ENCODE measurements at regions not wholly inside any gene's neighbourhood (a gene's known extent, or its start where the extent isn't known, plus 50 kb on each side); places are given as distances from the start of the nearest gene placed in this dataset.

- TF ChIP-seq, protein P1, sequence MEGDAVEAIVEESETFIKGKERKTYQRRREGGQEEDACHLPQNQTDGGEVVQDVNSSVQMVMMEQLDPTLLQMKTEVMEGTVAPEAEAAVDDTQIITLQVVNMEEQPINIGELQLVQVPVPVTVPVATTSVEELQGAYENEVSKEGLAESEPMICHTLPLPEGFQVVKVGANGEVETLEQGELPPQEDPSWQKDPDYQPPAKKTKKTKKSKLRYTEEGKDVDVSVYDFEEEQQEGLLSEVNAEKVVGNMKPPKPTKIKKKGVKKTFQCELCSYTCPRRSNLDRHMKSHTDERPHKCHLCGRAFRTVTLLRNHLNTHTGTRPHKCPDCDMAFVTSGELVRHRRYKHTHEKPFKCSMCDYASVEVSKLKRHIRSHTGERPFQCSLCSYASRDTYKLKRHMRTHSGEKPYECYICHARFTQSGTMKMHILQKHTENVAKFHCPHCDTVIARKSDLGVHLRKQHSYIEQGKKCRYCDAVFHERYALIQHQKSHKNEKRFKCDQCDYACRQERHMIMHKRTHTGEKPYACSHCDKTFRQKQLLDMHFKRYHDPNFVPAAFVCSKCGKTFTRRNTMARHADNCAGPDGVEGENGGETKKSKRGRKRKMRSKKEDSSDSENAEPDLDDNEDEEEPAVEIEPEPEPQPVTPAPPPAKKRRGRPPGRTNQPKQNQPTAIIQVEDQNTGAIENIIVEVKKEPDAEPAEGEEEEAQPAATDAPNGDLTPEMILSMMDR (IDR thresholded peaks at IDR 0.05), result no peak
- TF ChIP-seq EZH2 (IDR thresholded peaks at IDR 0.05; ENCODE audit: borderline replicate concordance, insufficient read depth, low read depth, low read length, poor library complexity, severe bottlenecking), result no peak
Measured at GRCh38 chr2:198809976-198810375, 647.8 kb downstream of the SATB2 start.
